A673 (cell line): ENCODE measurements at regions not wholly inside any gene's neighbourhood (a gene's known extent, or its start where the extent isn't known, plus 50 kb on each side); places are given as distances from the start of the nearest gene placed in this dataset.

ENCODE experiments used
- BruUV-seq: library from RNA; stranded (reverse); fragments of 400-500 nt; replicated peaks from 2 replicates; lab custom pipeline; 2021; lab: Mats Ljungman, UMichigan
- CTCF ChIA-PET: fragments of 300-600 bp; sonication (Branson Sonifier 250); formaldehyde crosslinking; loops from one replicate; lab custom pipeline; 2022; ENCODE audit warnings: antibody characterized with exemption; lab: Charles Lee
- POLR2A ChIA-PET: fragments of 300-600 bp; sonication (Branson Sonifier 250); formaldehyde crosslinking; loops from one replicate; lab custom pipeline; 2022; ENCODE audit warnings: antibody characterized with exemption; ENCODE audit not compliant: low non-redundant PET; lab: Charles Lee
- DNase-seq: peaks from one replicate; pipeline ENCODE4 v3.0.0-alpha.2; 2015; ENCODE audit warnings: low spot score
- H3K27ac ChIP-seq: fragments of 200-600 bp; sonication (generic); 2 replicates; pipeline ENCODE4 v1.5.1; 2016; ENCODE audit warnings: mixed run types, low read depth, mild to moderate bottlenecking, mixed read lengths, antibody characterized with exemption, low read length; ENCODE audit not compliant: poor library complexity, severe bottlenecking
- H3K27me3 ChIP-seq: fragments of 200-600 bp; sonication (generic); replicated peaks from 2 replicates; pipeline ENCODE4 v1.6.1; 2017; ENCODE audit warnings: mixed run types, low read depth, mild to moderate bottlenecking, mixed read lengths, antibody characterized with exemption, low read length; ENCODE audit not compliant: insufficient read depth, poor library complexity
- H3K36me3 ChIP-seq: fragments of 200-600 bp; sonication (generic); 2 replicates; pipeline ENCODE4 v1.6.1; 2016; ENCODE audit warnings: mixed run types, mild to moderate bottlenecking, mixed read lengths, antibody characterized with exemption, low read length; ENCODE audit not compliant: insufficient read depth, poor library complexity, severe bottlenecking
- H3K4me1 ChIP-seq: fragments of 200-600 bp; sonication (generic); 2 replicates; pipeline ENCODE4 v1.6.1; 2017; ENCODE audit warnings: mixed run types, mild to moderate bottlenecking, mixed read lengths, antibody characterized with exemption, low read length; ENCODE audit not compliant: insufficient read depth, poor library complexity, severe bottlenecking
- H3K4me3 ChIP-seq: fragments of 200-600 bp; sonication (generic); 2 replicates; pipeline ENCODE4 v1.5.1; 2016; ENCODE audit warnings: low read depth, mixed run types, mild to moderate bottlenecking, mixed read lengths, low read length; ENCODE audit not compliant: poor library complexity, severe bottlenecking
- H3K9me3 ChIP-seq: fragments of 200-600 bp; sonication (generic); 2 replicates; pipeline ENCODE4 v1.6.1; 2016; ENCODE audit warnings: mixed run types, low read depth, mild to moderate bottlenecking, mixed read lengths, antibody characterized with exemption, low read length; ENCODE audit not compliant: poor library complexity, severe bottlenecking
- CTCF ChIP-seq: fragments of 300-800, 200-600 bp; sonication (generic); conservative IDR thresholded peaks from 2 replicates; pipeline ENCODE4 v1.5.1; 2017; ENCODE audit warnings: low read depth, mild to moderate bottlenecking, antibody characterized with exemption, low read length, moderate library complexity, mixed read lengths
- EZH2 ChIP-seq: fragments of 200-600 bp; sonication (generic); IDR thresholded peaks from 2 replicates; pipeline ENCODE4 v1.6.1; 2017; ENCODE audit warnings: borderline replicate concordance, low read depth, mild to moderate bottlenecking, mixed read lengths, antibody characterized with exemption, low read length; ENCODE audit not compliant: poor library complexity, severe bottlenecking
- intact Hi-C: fragments of 100-400 bp; cut with micrococcal nuclease; formaldehyde crosslinking; loops from one replicate; pipeline ENCODE4 v1.10.0; 2022; ENCODE audit not compliant: unreplicated experiment

- Histone ChIP-seq H3K4me3 (no peak overlapping the region), H3K36me3 (no peaks in the 10 kb centered on the region), H3K27ac (no peak overlapping the region), H3K9me3 (no peaks in the 10 kb centered on the region), H3K27me3 (no peaks in the 10 kb centered on the region), H3K4me1 (no peaks in the 10 kb centered on the region)
- POLR2A ChIA-PET = no interaction called here
- no TSS peak for BruUV-seq
- no peak for DNase-seq
- CTCF ChIA-PET = interaction anchor here (0.5 kb wide), 1 partner anchor 90 kb away, joined by 3 read pairs; no protein-coding TSS in a partner anchor
- intact Hi-C loops = no loop called here
- TF ChIP-seq EZH2 = no peak
- no peak for TF ChIP-seq CTCF
These were observed 515.2 kb downstream of the EIPR1 start for GRCh38 chr2:2862386-2862785.

GRCh38 chr2:2861666-2862240 is 515.9 kb downstream of the EIPR1 start:
- Histone ChIP-seq H3K27ac (no peak overlapping the region), H3K4me3 (no peak overlapping the region), H3K36me3 (no peaks in the 10 kb centered on the region), H3K27me3 (no peaks in the 10 kb centered on the region), H3K4me1 (no peaks in the 10 kb centered on the region), H3K9me3 (no peaks in the 10 kb centered on the region)
- intact Hi-C loops = no loop called here
- no peak for TF ChIP-seq EZH2
- TF ChIP-seq CTCF = no peak
- DNase-seq = no peak
- ChIA-PET CTCF (no interaction called here), POLR2A (no interaction called here)
- no TSS peak for BruUV-seq

- POLR2A ChIA-PET = no interaction called here
- Histone ChIP-seq H3K4me3 (no peak overlapping the region), H3K27ac (no peak overlapping the region), H3K4me1 (no peaks in the 10 kb centered on the region), H3K9me3 (no peaks in the 10 kb centered on the region), H3K27me3 (no peaks in the 10 kb centered on the region), H3K36me3 (no peaks in the 10 kb centered on the region)
- no TSS peak for BruUV-seq
- DNase-seq = no peak
- CTCF ChIA-PET = no interaction called here
- TF ChIP-seq EZH2 (no peak), CTCF (no peak)
- intact Hi-C loops = no loop called here
These were observed 516.9 kb downstream of the EIPR1 start for GRCh38 chr2:2860589-2861300.
